NCI-H1092 treated with DMSO at 0.1 percent for 48 hours (cell line): ENCODE measurements at regions not wholly inside any gene's neighbourhood (a gene's known extent, or its start where the extent isn't known, plus 50 kb on each side); places are given as distances from the start of the nearest gene placed in this dataset.

Source experiments
- DNase-seq: peaks from one replicate; lab custom pipeline; 2025; lab: John Stamatoyannopoulos, UW

DNA sequence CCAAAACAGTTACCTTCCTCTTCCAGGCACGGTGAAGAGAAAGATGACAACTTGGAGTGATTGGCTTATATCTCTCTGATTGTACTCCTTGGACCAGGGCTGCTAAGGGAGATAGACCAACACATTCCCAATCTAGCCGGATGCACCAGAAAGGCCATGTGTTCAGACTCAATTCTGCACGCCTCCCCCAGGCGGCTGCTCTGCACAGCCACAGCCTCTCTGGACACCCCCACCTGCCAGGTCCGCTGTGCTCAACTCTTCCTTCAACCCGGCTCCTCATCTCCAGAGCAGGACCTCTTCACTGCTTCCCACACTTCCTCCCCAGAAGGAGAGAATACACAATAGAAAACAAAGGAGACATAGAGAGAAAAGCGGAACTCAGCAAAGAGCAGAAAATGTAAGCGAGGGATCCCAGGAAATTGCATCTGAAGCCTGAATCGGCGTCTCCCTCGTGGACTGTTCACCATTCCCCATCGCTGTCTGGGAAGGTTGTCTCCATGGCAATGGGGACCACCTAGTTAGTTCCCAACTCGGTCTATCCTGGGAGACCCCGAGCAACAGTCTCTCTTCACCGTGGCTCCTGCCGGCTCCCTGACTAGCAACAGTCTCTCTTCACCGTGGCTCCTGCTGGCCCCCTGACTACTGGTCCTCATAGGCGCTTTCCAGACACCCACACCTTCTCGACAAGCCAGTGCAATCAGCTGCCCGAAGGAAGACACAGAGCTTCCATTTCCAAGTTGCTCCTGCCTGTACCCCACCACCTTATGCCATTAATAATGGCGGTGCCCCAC, 361.7 kb upstream of the MYT1L start:
- no peak for DNase-seq

DNA sequence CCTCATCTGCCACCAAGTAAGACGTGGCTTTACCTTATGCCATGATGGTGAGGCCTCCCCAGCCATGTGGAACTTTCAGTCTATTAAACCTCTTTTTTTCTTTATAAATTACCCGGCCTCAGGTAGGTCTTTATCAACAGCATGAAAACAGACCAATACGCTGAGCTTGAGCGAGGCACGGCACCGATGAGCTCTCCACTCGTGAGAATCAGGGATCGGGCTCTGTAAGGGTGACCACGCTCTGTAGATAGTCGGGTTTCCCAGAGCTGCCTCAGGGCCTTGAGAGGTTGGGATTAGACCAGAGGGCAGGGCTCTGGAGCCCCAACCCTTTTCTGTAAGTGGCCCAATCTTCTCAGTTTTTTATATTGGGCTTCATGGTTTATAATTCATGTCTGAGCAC, 360.3 kb upstream of the MYT1L start:
- DNase-seq = no peak

GRCh38 chr2:2690985-2691384, 359.9 kb upstream of the MYT1L start:
- no peak for DNase-seq

DNA sequence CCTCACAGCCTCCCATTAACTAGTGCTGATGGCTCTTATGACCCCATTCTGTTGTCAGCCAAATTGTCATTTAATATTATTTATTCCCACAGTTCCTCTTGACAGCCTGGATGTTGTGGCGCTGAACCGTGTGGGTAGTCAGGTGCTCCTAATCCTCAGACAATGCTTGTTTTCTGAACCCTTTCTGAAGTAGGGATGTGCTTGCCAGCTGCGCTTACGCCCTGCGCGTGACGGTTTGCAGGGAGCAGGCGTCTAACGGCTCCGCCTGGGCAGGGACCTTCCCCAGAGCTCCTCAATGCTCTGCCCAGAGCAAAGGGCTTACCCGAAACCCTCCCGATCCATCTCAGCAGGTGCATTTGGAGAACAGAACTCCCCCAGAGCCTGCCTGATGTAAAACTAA, 358.2 kb upstream of the MYT1L start:
- DNase-seq = peak; percentile 83

DNA sequence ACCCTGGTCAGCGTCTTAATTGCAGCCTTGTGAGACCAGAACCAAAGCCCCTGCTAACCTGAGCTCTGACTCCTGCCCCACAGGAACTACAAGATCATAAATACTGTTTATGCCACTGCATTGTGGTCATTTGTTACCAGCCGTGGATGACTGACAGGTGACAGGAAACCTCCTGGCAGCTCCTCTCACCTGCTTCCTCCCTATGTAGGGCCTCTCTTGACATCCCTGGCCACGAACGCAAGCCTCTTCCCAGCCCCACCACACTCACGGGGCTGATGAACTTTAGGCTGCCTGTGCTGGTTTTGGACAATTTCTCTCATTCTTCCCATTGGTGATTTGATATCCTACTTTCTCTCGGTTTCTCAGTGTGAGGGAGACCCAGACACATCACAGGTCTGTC, 357.2 kb upstream of the MYT1L start:
- DNase-seq = no peak

GRCh38 chr2:2687745-2688144, 356.7 kb upstream of the MYT1L start:
- DNase-seq = no peak

DNA sequence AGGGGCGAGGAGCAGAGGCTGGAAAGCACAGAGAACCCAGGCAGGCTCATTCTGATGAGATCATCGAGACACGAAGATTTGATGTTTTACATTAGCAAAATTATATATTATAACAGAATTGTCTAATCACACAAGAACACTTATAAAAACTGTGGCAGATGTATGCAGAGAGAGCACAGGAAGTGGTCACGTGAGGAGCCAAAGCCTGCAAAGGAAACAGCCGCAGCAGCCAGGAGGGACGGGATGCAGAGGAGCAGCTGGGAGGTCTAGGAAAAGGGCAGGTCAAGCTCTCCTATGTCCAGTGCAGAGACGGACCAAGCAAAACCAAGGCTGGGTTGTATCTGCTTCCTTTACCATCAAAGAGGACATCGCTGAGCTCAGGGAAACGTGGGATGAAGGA, 355.1 kb upstream of the MYT1L start:
- no peak for DNase-seq

GRCh38 chr2:2683606-2684224, 352.6 kb upstream of the MYT1L start:
- DNase-seq = peak; percentile 80

- no peak for DNase-seq
Measured at GRCh38 chr2:2682700-2683342, 351.7 kb upstream of the MYT1L start.

DNA sequence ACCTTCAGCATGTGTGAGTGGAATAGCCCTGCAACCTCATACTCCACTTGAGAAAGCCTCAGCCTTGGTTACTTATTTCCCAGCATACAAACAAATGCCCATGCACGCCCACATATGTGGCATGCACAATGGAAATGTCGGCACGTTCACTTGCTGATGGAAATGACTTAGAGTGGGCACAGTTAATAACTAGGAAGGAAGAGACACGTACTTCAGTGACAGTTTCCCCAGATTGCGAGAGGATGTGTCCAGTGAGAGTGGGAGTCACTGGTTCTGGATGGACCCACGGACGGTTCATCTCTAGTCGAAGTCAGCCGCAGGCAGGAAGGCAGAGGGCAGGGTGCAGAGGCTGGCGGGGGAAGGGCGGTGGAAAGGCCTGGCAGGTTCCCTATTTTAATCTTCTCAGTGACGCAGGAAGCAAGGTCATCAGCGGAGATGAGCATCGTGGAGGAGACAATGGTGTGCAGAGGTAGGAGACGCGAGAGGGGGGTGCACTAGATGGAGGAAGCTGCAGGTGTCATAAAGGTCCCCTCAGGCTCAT, 350.7 kb upstream of the MYT1L start:
- DNase-seq = no peak

DNA sequence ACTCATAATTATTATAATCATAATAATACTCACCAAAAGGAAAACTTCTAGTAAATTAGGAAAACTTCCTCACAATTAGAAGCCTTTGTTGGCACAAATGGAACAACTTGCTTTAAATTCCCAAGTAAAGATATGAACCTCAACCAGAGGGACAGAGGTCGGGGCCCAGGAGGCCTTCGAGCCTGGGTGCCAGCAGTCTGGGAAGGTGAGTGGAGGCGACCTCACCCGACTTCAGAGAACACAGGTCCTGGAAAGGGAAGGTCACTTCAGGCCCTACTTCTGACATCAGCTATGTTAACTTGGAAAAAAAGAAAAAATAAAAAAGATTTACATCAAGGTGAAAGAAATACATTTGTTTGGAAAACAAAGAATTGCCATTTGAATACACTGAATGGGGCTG, 350.0 kb upstream of the MYT1L start:
- DNase-seq = no peak

- no peak for DNase-seq
Measured at GRCh38 chr2:2674831-2675230, 343.8 kb upstream of the MYT1L start.

DNA sequence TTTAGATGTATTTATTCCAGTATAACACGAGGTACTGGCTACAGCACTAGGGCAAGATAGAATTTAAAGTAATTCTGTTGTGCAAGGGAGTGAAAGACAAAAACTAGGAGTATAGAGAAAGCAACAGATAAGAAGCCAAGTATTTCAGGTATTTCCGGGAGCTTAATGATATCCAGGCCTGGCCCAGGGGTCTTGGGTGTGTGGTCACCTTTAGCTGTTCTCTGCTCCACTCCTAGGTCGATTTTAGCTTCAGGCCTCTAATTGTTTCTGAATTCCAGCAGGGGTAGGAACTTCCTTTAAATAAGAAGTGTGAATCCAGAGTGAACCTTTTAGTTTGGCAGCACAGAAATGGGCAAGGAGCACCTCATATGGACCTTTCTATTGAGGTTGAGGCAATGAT, 342.3 kb upstream of the MYT1L start:
- no peak for DNase-seq

DNA sequence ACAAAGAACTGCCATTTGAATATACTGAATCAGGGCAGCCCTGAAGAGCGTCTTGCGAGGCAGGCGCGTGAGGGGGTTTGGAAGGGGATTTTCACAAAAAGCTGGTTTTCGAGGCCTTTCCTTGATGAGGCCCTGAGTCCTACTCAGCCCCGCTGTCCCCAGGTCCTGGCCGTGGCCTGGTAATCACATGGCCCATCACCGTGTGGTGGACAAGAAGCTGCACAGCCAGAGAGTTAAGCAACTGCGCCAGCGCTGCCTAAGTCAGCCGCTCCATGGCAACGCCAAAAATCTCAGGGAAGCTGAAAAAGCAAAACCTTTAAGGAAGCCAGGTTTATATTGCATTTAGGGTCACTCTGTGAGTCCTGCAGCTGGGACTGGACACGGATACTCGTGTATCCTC, 341.2 kb upstream of the MYT1L start:
- DNase-seq = no peak

- no peak for DNase-seq
Measured at GRCh38 chr2:2671826-2672225, 340.8 kb upstream of the MYT1L start.

- no peak for DNase-seq
Measured at GRCh38 chr2:2669316-2669715, 338.2 kb upstream of the MYT1L start.

- DNase-seq = no peak
Measured at GRCh38 chr2:2668681-2669265, 337.7 kb upstream of the MYT1L start.

DNA sequence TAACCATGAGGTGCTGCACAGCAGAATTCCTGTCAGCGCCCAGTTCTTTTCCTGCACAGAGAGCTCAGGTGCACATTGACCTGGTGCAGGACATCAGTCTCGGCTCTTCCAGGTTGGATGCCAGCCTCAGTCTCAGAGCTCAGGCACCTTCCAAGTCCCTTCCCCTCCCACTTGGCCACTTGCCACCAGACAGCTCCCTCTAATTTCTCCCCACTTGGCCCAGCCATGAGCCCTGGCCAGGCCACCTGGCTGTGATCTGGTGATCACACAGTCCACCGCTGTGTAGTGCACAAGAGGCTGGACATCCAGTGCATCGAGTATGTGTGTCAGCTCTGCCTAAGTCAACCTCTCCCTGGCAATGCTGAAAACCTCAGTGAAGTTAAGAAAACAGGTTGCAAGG, 336.6 kb upstream of the MYT1L start:
- DNase-seq = peak; percentile 11

GRCh38 chr2:2665834-2666133, 334.7 kb upstream of the MYT1L start:
- no peak for DNase-seq

GRCh38 chr2:2664989-2665833, 334.1 kb upstream of the MYT1L start:
- DNase-seq = no peak

- DNase-seq = no peak
Measured at GRCh38 chr2:2663401-2664036, 332.4 kb upstream of the MYT1L start.
